ENCODE measurements at regions not wholly inside any gene's neighbourhood (a gene's known extent, or its start where the extent isn't known, plus 50 kb on each side); places are given as distances from the start of the nearest gene placed in this dataset.
"Not testable (repeated sequence)": the region's sequence is repeated elsewhere in the genome, so short reads cannot be mapped to it uniquely, and the experiment has no call there.

- TF ChIP-seq CTCF, POLR2A (IDR thresholded peaks at IDR 0.05): not testable (repeated sequence)
Measured at GRCh38 chr21:22023896-22024295, 1025.7 kb downstream of the NCAM2 start.

Data from Peyer's patch (tissue), 4 donors.